Esophagus mucosa (tissue), 1 donor: ENCODE measurements at regions not wholly inside any gene's neighbourhood (a gene's known extent, or its start where the extent isn't known, plus 50 kb on each side); places are given as distances from the start of the nearest gene placed in this dataset.
"Not testable (repeated sequence)": the region's sequence is repeated elsewhere in the genome, so short reads cannot be mapped to it uniquely, and the experiment has no call there.

Experiments used
- ATAC-seq: fragments of 200-7000 bp; cut with Tn5 transposase; one replicate; pipeline ENCODE4 v1.9.1; 2020
- donor health status: DM: yes; HTN: yes; CAD: no.

DNA sequence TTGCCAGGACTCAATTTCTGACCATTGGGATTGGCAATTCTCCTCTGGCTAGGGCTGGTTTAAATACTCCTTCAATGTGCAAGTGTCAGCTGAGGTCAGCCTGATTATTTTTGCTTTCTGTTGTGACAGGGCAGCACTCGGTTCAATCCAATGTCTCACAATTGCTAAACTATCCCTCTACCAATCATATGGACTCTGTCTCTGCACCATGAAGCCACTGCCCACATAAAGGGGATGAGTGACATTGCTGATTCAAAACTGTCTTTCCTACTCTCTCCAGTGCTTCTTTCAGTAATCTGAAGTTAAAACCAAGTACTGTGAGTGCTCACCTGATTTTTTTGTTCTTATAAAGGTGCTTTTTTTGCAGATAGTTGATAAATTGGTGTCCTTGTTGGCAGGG lies 1030.7 kb downstream of the GLUD2 start:
- no peak for ATAC-seq

DNA sequence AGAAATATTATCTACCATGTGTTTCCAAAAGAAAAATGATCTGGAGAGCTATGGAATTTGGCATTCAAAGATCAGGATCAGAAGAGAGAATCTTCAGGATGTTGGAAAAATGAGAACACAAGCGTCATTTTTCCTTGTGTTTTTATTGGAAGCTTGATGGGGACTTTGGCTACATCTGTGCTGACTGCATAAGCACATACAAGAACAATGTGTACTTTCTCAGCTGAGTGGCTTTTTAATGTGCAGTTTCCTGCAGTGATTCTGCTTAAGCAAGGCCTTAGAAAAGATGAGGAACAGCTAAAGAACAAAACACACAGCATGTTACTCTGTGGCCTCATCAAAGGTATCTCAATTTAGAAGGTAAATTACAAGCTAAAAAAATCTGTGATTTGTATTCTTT lies 1039.9 kb downstream of the GLUD2 start:
- no peak for ATAC-seq

DNA sequence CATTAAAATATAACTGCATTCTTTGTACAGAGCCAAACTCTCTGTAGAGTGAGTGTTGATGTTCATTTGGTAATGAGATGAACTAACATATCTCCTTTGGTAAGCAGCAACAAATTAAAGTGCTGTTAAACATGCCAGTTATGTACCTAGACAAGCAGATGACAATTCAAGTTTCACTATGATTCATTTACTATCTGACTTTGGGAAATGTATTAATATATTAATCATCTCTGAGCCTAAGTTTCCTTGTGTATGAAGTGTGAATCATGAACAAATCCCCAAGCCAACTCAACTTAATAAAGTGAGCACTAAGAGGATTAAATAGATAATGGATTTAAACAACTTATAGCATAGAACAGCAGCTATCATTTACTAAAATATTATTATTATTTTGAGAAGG lies 1044.2 kb downstream of the GLUD2 start:
- ATAC-seq: peak; percentile 45

DNA sequence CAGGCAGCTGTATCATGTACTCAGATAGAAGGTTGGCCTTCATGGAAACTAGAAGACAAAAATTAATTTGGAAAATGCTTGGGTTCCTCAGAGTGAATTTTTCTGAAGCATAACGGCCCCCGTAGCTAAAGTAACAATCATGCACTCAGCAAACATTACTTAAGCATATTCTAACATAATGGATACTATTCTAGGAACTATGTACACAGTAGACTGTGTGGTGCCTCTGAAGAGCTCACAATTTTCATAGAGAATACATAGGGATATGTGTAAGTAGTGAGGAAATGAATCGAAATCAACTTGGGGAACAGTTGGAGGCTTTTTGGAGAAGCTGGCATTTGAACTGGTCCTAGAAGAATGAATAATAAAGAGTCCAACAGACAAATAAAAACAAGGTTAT lies 1045.0 kb downstream of the GLUD2 start:
- no peak for ATAC-seq

DNA sequence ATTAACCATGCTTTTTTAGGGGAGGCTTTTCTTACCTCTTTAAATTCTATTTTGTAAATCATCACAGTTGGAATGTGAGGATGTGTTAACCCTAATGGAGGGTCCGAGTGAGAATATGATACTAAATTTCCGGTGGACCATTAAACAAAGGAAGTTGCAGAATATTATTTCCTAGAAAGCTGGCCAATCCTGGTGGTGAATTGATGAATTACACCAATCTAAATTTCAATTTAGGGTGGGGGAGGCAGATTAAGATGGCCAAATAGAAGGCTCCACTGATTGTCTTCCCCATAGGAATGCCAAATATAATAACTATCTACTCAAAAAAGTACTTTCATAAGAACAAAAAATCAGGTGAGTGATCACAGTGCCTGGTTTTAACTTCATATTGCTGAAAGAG lies 1045.6 kb downstream of the GLUD2 start:
- ATAC-seq: no peak

DNA sequence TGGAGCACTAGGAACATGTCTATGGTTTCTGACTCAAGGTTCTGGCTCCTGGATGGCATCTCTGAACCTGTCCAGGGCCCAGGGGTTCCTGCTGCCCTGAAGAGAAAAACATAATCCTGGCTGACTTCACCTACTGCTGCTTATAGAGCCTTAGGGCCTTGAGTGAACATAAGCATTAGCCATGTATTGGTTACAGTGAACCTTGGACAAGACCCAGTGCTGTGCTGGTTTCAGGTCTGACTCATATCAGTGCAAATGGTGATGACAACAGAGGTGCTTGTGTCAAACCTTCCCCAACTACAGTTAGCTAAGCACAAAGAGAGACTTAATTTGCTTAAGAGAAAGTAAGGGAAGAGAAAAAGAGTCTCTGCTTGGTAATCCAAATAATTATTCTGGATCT lies 1047.2 kb downstream of the GLUD2 start:
- ATAC-seq: peak; percentile 94

DNA sequence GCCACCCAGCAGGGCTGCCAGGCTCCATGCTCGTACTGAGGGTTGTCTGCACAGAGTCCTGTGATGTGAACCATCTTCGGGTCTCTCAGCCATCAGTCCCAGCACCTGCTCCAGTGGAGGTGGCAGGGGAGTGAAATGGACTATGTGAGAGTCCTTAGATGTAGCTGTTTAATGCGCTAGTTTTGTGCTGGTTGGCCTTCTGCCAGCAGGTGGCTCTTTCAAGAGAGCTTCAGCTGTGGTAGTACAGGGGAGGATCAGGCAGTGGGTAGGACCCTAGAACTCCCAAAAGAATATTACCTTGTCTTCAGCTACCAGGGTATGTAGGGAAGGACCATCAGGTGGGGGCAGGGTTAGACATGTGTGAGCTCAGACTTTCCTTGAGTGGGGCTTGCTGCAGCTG lies 1066.0 kb downstream of the GLUD2 start:
- ATAC-seq: no peak

DNA sequence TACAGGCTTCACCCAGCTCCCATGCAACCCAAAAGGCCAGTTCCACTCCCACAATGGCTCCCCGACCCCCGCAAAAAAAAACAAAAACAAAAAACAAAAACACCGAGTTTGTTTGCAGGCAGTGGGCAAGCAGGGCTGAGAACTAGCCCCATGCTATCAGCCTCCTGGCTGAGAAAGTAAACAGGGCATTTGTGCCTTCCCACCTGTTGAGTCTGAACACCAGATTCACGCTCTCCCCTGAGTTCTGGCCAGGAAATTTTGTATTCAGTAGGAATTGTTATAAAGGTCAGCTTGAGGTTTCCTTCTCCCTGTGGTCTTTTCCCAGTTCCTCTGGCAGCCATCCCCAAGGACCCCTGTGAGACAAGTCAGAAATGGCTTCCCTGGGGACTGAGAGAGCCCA lies 1066.5 kb downstream of the GLUD2 start:
- ATAC-seq: no peak

DNA sequence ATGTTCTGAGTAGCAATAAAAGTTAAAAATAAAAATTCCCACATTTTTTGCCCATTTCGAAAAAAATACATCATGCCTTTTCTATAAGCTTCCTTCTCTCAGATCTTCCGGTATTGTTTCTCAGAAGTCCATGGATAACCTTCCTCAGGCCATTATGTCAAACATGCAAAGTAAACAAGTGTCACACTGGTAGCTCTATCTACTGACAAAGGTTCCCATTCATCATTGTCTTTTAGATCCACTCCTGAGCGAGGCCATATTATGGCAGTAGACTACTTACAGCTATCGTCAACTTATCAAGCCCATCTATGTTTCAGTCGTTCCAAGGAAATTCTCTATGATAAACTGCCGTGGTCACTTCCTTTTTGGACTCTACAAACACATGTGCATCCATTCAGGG lies 1068.2 kb downstream of the GLUD2 start:
- no peak for ATAC-seq

DNA sequence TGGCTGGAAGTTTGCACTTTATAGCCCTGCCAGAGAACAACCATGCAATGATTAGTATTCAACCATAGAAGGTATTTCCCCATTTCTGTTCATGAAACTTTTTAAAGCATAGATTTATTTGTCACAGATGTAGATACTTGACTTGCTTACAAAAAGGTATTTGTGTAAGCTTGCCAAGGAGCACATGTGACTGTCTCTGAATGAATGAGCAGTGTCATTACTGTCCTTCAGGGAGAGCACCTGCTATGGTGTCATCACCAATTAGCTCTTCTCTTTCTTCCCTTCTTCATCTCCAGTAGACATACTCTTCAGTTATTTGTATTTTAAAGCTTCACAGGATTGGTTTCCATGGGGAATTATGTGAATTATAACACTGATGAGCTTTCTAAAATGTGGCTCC lies 1064.7 kb upstream of the GRIA3 start:
- no peak for ATAC-seq

DNA sequence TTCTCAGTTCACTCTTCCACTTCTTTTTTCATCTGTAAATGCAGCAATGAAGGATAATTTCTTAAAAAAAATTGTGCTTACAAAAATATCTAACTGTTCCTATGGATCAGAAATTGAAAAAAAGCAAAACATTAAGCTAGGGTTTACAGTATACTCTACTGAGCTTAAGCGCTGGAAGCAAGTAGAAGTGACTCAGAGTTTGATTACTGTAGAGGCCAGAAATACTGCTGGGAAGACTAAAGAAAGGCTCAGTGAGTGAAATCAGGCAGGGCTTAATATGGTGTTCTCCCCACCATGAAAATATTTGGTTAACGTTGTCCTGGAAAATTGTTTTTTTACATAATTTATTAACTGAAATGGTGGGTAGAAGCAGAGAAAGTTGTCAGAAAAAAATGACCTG lies 1061.8 kb upstream of the GRIA3 start:
- ATAC-seq: no peak

DNA sequence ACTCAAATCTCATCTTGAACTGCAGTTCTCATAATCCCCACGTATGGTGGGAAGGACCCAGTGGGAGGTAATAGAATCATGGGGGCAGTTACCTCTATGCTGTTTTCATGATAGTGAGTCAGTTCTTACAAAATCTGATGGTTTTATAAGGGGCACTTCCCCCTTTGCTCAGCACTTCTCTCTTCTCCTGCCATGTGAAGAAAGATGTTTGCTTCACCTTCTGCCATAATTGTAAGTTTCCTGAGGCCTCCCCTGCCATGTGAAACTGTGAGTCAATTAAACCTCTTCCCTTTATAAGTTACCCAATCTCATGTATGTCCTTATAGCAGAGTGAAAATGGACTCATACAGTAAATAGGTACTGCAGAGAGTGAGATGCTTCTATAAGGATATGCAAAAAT lies 1050.6 kb upstream of the GRIA3 start:
- ATAC-seq: no peak

DNA sequence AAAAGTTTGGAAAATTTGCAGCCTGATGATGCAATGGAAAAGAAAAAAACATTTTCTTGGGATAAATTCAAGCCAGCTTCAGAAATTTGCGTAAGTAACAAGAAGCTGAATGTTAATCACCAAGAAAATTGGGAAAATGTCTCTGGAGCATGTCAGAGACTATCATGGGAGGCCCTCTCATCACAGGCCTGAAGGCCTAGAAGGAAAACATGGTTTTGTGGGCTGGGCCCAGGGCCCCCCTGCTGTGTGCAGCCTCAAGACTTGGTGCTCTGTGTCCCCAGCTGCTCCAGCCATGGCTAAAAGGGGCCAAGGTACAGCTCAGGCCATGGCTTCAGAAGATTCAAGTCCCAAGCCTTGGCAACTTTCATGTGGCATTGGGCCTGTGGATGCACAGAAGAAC lies 1049.8 kb upstream of the GRIA3 start:
- no peak for ATAC-seq

DNA sequence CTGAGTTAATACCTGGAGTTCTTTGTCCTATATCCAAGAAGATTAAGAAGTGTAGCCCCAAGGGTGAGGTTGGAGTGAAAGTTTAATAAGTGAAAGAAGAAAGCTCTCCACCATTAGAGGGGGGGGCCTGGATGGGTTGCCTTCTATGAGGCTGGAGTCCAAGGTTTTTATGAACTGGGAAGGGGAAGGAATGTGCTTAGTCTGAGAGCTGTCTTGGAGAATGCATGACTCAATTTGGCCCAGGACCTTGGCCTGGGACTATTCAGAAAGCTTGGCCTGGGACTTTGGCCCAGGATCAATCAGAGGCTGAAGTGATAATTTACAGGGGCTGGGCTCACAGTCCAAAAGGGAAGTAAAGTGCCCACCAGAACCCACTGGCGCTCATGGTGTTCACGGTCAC lies 1049.0 kb upstream of the GRIA3 start:
- ATAC-seq: no peak

DNA sequence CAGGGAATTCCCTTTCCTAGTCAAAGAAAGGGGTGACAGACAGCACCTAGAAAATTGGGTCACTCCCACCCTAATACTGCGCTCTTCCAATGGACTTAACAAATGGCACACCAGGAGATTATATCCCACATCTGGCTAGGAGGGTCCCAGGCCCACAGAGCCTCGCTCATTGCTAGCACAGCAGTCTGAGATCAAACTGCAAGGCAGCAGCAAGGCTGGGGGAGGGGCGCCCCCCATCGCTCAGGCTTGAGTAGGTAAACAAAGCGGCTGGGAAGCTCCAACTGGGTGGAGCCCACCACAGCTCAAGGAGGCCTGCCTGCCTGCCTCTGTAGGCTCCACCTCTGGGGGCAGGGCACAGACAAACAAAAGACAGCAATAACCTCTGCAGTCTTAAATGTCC lies 1043.9 kb upstream of the GRIA3 start:
- ATAC-seq: not testable (repeated sequence)

DNA sequence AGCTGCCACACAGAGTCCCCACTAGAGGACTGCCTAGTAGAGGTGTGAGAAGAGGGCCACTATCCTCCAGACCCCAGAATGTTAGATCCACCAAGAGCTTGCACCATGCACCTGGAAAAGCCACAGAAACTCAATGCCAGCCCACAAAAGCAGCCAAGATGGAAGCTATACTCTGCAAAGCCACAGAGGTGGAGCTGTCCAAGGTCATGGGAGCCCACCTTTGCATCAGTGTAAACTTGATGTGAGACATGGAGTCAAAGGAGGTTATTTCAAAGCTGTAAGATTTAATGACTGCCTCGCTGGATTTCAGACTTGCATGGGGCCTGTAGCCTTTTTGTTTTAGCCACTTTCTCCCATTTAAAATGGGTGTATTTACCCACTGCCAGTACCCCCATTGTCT lies 1030.1 kb upstream of the GRIA3 start:
- no peak for ATAC-seq

DNA sequence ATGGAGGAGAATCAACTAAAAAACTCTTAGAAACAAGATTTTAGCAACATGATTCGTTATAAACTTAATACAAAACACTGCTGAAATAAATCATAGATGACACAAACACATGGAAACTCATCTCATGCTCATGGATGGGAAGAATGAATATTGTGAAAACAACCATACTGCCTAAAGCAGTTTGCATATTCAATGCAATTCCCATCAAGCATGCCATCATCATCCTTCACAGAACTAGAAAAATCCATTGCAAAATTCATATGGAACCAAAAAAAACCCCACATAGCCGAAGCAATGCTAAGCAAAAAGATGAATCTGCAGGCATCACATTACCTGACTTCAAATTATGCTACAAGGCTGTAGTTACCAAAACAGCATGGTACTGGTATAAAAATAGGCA lies 1015.8 kb upstream of the GRIA3 start:
- ATAC-seq: no peak

DNA sequence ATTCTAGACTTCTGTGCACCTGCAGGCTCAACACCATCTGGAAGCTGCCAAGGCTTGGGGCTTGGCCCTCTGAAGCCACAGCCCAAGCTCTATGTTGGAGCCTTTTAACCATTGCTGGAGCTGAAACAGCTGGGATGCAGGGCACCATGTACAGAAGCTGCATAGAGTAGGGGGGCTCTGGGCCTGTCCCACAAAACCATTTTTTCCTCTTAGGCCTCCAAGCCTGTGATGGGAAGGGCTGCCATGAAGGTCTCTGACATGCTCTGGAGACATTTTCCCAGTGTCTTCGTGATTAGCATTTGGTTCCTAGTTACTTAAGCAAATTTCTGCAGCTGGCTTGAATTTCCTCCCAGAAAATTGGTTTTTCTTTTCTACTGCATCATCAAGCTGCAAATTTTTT lies 999.3 kb upstream of the GRIA3 start:
- no peak for ATAC-seq

DNA sequence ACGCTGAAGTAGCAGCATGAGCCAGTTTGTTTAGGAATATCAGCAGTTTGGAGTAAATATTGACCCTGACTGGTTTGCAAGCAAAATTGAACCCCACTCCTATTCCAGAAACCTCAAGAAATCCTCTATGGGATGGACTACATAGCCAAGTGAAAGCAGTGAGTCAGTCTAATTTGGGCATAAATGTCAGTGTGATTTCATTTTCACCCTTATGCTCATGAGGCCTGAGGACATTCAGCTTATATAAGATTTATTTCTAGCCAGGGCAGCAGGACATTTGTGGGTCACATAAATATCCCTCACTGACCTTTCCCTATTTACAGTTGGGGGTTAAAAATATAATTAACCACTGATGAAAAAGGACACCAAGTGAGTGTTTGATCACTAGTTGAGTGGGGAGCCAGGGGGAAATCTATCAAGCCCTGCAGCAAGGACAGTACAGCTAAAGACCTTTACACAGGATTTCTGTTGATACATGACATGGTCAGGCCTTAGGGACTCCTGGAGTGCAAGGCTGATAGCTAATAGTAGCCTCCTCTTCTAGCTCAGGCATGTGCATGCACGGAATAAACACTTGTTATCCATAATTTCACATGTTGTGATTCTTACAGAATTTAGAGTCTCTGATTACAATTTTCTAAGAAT lies 996.9 kb upstream of the GRIA3 start:
- no peak for ATAC-seq

DNA sequence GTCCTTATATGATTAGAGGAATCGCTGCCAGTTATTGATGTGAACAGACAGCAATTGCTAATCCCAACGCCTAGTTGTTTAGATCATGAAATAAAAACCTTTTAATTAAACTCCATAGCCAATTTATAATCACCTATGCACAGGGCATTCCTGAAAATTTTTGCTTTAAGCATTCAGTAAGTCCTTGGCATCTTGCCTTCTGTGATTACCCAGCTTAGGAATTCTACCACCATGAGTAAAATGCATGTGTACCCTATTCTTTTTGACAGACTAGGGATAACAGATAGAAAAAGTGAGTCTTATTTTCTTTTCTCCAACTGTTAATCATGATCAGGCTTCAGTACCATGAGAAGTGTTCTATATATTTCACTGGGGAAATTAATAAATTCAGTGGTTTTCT lies 995.3 kb upstream of the GRIA3 start:
- no peak for ATAC-seq

DNA sequence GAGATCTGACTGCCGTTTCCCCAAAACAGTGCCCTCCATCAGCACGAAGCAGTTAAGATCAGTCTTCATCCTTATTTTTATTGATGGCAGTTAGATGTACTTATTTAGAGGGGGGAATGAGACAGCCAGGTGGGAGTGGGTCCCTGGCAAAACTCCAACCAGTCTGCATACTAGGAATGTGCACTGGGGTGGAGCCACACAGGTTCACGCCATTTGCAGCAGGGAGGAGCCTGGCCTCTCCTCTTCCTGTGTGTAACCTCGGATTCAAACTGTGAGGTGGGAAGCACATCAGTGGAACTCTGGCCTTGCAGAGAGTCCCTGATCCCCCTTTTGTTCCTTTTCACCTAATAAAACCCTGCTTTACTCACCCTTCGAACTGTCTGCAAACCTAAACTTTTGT lies 987.7 kb upstream of the GRIA3 start:
- no peak for ATAC-seq

DNA sequence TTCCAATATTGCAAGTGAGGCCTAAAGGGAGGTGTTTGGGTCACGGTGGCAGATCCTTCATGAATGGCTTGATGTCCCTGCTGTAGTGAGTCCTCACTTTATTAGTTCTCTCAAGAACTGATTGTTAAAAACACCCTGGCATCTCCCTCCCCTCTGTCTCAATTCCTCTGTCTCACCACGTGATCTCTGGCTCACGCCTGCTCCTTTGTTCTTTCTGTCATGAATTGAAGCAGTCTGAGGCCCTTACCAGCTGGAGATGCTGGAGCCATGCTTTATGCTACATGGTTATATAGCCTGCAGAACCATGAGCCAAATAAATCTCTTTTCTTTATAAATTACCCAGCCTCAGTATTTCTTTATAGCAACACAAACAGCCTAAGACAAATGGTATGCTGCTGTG lies 980.7 kb upstream of the GRIA3 start:
- ATAC-seq: no peak

DNA sequence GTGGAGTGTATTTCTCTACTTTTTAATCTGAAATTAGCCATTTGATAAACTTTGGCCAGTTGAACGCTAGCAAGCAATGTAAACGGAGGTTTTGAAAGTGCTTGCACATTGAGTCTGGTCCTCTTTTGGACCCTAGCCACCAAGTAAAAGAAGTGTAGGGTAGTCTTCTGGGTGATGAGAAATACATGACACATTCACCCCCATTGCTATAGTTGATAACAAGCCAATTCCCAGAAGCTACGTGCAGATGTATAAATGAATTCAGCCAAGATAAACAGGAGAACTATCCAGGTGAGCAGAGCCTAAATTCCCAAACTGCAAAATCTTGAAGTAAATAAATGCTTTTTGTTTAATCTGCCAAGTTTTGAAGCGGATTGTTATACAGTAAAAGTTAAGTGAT lies 965.4 kb upstream of the GRIA3 start:
- no peak for ATAC-seq

DNA sequence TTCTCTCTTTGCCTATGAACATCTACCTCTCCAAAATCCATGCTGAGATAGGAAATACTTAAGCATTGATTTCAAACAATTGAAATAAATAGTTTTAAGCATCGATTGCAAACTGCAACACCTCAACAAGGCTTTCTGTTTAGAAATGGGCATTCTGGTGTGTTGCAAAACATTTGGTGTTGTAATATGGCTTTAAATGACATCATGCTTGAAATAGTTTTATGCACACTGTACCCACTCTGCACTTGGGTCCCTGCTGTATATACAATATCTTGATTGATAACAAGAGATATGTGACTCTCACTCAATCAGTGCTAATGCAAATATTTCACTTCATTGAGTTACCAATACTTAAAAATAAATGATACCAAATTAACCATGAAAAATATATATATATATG lies 964.9 kb upstream of the GRIA3 start:
- no peak for ATAC-seq

DNA sequence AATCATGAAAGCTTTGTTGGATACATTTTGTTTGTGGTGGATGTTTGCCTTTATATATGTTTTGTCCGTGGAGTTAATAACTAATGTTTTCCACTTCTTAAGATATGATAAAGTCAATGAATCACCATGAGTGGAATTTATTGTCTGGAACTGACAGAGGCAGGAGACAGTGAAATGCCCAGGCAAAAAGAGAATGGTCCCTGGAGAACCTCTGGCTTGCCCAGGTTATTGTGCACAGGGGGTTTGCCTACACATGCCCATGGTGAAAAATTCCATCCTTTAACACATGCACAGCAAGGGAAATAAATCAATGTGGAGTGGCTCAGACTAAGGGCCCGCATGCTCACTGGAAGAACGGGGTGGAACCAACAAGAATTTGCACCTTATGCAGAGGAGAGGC lies 964.3 kb upstream of the GRIA3 start:
- no peak for ATAC-seq
